ENCODE measurements at regions not wholly inside any gene's neighbourhood (a gene's known extent, or its start where the extent isn't known, plus 50 kb on each side); places are given as distances from the start of the nearest gene placed in this dataset.

GRCh38 chr16:82535764-82536163, 91.0 kb upstream of the CDH13 start:
- TF ChIP-seq POLR2A (IDR thresholded peaks at IDR 0.05; ENCODE audit: low read depth, low read length) (no peak), TAF1 (IDR thresholded peaks at IDR 0.05; ENCODE audit: low read depth, low read length) (no peak), PAX5 (IDR thresholded peaks at IDR 0.05; ENCODE audit: insufficient read depth, low read length, severe bottlenecking) (no peak), POLR2AphosphoS5 (IDR thresholded peaks at IDR 0.05; ENCODE audit: low read depth, low read length) (no peak), SPI1 (IDR thresholded peaks at IDR 0.05; ENCODE audit: low read depth, low read length) (no peak)
